ENCODE measurements at regions not wholly inside any gene's neighbourhood (a gene's known extent, or its start where the extent isn't known, plus 50 kb on each side); places are given as distances from the start of the nearest gene placed in this dataset.

DNA sequence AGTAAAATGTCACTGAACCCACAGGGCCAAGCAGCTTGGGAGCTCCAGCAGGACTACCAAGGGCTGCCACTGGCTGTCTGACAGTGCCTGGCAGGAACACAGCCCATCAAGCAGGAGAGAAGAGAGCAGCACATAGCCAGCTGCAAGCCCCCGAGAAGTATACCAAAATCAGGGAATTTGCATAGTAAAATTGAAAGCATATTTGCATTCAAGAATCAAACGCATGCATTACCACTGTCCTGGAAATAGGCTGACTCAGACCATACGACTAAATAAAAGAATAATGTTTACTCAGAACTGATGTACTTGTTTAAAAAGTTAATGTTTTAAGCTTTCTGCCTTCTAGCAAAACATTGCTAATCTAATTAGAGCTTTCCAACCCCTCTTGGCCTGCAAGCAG lies 298.1 kb downstream of the TFAP2B start:
- no peaks in the 10 kb centered on the region for H3K4me1 ChIP-seq (ENCODE audit: control insufficient read depth, extremely low read depth, insufficient read depth, low read length)
- H3K27ac ChIP-seq (ENCODE audit: control insufficient read depth, insufficient read depth, low read length) = no peak overlapping the region
- no peak overlapping the region for H3K4me3 ChIP-seq (ENCODE audit: control insufficient read depth in 2 of 3, extremely low read depth in 1 of 3, insufficient read depth in 2 of 3, low read depth in 1 of 3, low read length in 3 of 3)
- DNase-seq (ENCODE audit: low read depth, low spot score) (no peak), FAIRE-seq (no peak)
- no peaks in the 10 kb centered on the region for H3K9me1 ChIP-seq (ENCODE audit: control insufficient read depth, extremely low read depth, insufficient read depth, low read length)
- H3K36me3 ChIP-seq (ENCODE audit: control insufficient read depth in 2 of 2, extremely low read depth in 1 of 2, insufficient read depth in 2 of 2, low read length in 2 of 2) = no peaks in the 10 kb centered on the region
- dilution Hi-C loops (cut with MboI; ENCODE audit: extremely low pct_ligation_motif_present, low sequenced_read_pairs) = no loop called here
- TF ChIP-seq EZH2 (IDR thresholded peaks at IDR 0.05; ENCODE audit: low read length) (no peak), CTCF (optimal IDR thresholded peaks at IDR 0.05 in 1 of 3, IDR thresholded peaks at IDR 0.05 in 1 of 3, conservative IDR thresholded peaks at IDR 0.05 in 1 of 3; ENCODE audit: extremely low read depth in 1 of 3, insufficient read depth in 2 of 3, low read length in 3 of 3) (no peak)
- H3K79me2 ChIP-seq (ENCODE audit: control insufficient read depth, insufficient read depth, low read length) = no peaks in the 10 kb centered on the region
- no peak overlapping the region for H3K9ac ChIP-seq (ENCODE audit: control insufficient read depth, extremely low read depth, insufficient read depth, low read length)
- no peaks in the 10 kb centered on the region for H3K27me3 ChIP-seq (ENCODE audit: control insufficient read depth, extremely low read depth, insufficient read depth, low read length)
- H4K20me1 ChIP-seq (ENCODE audit: control insufficient read depth, extremely low read depth, insufficient read depth, low read length) = no peaks in the 10 kb centered on the region
- no peak overlapping the region for H2AFZ ChIP-seq (ENCODE audit: control insufficient read depth, low read length)
- H3K4me2 ChIP-seq (ENCODE audit: control insufficient read depth, extremely low read depth, insufficient read depth, low read depth, low read length) = no peak overlapping the region
- H3K9me3 ChIP-seq (ENCODE audit: control insufficient read depth, low read depth, low read length) = no peaks in the 10 kb centered on the region

GRCh38 chr6:51118792-51119191 lies 300.1 kb downstream of the TFAP2B start:
- Histone ChIP-seq H2AFZ (ENCODE audit: control insufficient read depth, low read length) (no peak overlapping the region), H3K9me3 (ENCODE audit: control insufficient read depth, low read depth, low read length) (no peaks in the 10 kb centered on the region), H3K4me3 (ENCODE audit: control insufficient read depth in 2 of 3, extremely low read depth in 1 of 3, insufficient read depth in 2 of 3, low read depth in 1 of 3, low read length in 3 of 3) (no peak overlapping the region), H3K27me3 (ENCODE audit: control insufficient read depth, extremely low read depth, insufficient read depth, low read length) (no peaks in the 10 kb centered on the region), H3K27ac (ENCODE audit: control insufficient read depth, insufficient read depth, low read length) (no peak overlapping the region), H4K20me1 (ENCODE audit: control insufficient read depth, extremely low read depth, insufficient read depth, low read length) (no peaks in the 10 kb centered on the region), H3K79me2 (ENCODE audit: control insufficient read depth, insufficient read depth, low read length) (no peaks in the 10 kb centered on the region), H3K9me1 (ENCODE audit: control insufficient read depth, extremely low read depth, insufficient read depth, low read length) (no peaks in the 10 kb centered on the region), H3K4me2 (ENCODE audit: control insufficient read depth, extremely low read depth, insufficient read depth, low read depth, low read length) (no peak overlapping the region), H3K9ac (ENCODE audit: control insufficient read depth, extremely low read depth, insufficient read depth, low read length) (no peak overlapping the region), H3K4me1 (ENCODE audit: control insufficient read depth, extremely low read depth, insufficient read depth, low read length) (no peaks in the 10 kb centered on the region), H3K36me3 (ENCODE audit: control insufficient read depth in 2 of 2, extremely low read depth in 1 of 2, insufficient read depth in 2 of 2, low read length in 2 of 2) (no peaks in the 10 kb centered on the region)
- dilution Hi-C loops (cut with MboI; ENCODE audit: extremely low pct_ligation_motif_present, low sequenced_read_pairs) = no loop called here
- DNase-seq (ENCODE audit: low read depth, low spot score) (no peak), FAIRE-seq (no peak)
- no peak for TF ChIP-seq CTCF (optimal IDR thresholded peaks at IDR 0.05 in 1 of 3, IDR thresholded peaks at IDR 0.05 in 1 of 3, conservative IDR thresholded peaks at IDR 0.05 in 1 of 3; ENCODE audit: extremely low read depth in 1 of 3, insufficient read depth in 2 of 3, low read length in 3 of 3)
- TF ChIP-seq EZH2 (IDR thresholded peaks at IDR 0.05; ENCODE audit: low read length) = no peak

Data from keratinocyte (primary cell).